HepG2 (cell line): ENCODE measurements at regions not wholly inside any gene's neighbourhood (a gene's known extent, or its start where the extent isn't known, plus 50 kb on each side); places are given as distances from the start of the nearest gene placed in this dataset.
A peak's percentile ranks its signal among the peaks of the same experiment; 100 is the strongest.

Source experiments
- ARHGAP35 ChIP-seq: sonication (generic); formaldehyde crosslinking; IDR thresholded peaks from 2 replicates; pipeline ENCODE4 v1.9.0; 2022; ENCODE audit warnings: mild to moderate bottlenecking, inconsistent platforms, moderate library complexity, missing genetic modification reagents, borderline replicate concordance
- ASH2L ChIP-seq: fragments of 300-600, 200-600 bp; sonication (generic); IDR thresholded peaks from 2 replicates; pipeline ENCODE4 v1.7.0; 2017; ENCODE audit warnings: low read depth, mild to moderate bottlenecking, moderate library complexity, mixed read lengths, low read length; ENCODE audit not compliant: insufficient read length
- CEBPG ChIP-seq: IDR thresholded peaks from 2 replicates; pipeline ENCODE4 v1.6.1; 2016
- CREB1 ChIP-seq, 2 experiments: fragments of 450-650 bp in 1 of 2; IDR thresholded peaks; 2 replicates each; pipeline ENCODE4 v1.6.1; 2016 to 2017; ENCODE audit warnings: control low read depth in 1 of 2, mild to moderate bottlenecking in 1 of 2, missing compliant biosample characterization in 1 of 2, missing genetic modification characterization in 1 of 2
- ELF4 ChIP-seq: sonication (generic); formaldehyde crosslinking; IDR thresholded peaks from 2 replicates; pipeline ENCODE4 v1.5.0; 2020; ENCODE audit warnings: missing genetic modification reagents, mild to moderate bottlenecking, moderate library complexity, borderline replicate concordance
- ETS1 ChIP-seq: sonication (generic); formaldehyde crosslinking; IDR thresholded peaks from 2 replicates; pipeline ENCODE4 v1.4.0; 2020; ENCODE audit warnings: missing genetic modification reagents
- EZH2 ChIP-seq: conservative IDR thresholded peaks from 2 replicates; pipeline ENCODE4 v1.6.1; 2012; ENCODE audit warnings: mild to moderate bottlenecking, low read depth, low read length, moderate library complexity
- FOXK1 ChIP-seq: sonication (generic); formaldehyde crosslinking; IDR thresholded peaks from 2 replicates; pipeline ENCODE4 v1.4.0; 2020; ENCODE audit warnings: low read depth, missing genetic modification reagents, borderline replicate concordance
- FOXM1 ChIP-seq: sonication (generic); formaldehyde crosslinking; IDR thresholded peaks from 2 replicates; pipeline ENCODE4 v1.5.0; 2020; ENCODE audit warnings: missing genetic modification reagents
- HNRNPK ChIP-seq: fragments of 200-400 bp; formaldehyde crosslinking; IDR thresholded peaks from 2 replicates; pipeline ENCODE4 v1.6.1; 2018; ENCODE audit warnings: low read length, low read depth, moderate library complexity, mild to moderate bottlenecking; ENCODE audit not compliant: poor library complexity, severe bottlenecking
- MXI1 ChIP-seq: IDR thresholded peaks from 3 replicates; pipeline ENCODE4 v1.6.1; 2012; ENCODE audit warnings: low read depth, low read length, inconsistent platforms, borderline replicate concordance
- MYNN ChIP-seq: sonication (generic); formaldehyde crosslinking; IDR thresholded peaks from 2 replicates; pipeline ENCODE4 v1.4.0; 2020; ENCODE audit warnings: mild to moderate bottlenecking, low read depth, missing genetic modification reagents
- ZNF3 ChIP-seq: IDR thresholded peaks from 2 replicates; pipeline ENCODE4 v1.7.0; 2017; ENCODE audit warnings: inconsistent platforms
- ZNF414 ChIP-seq: sonication (generic); formaldehyde crosslinking; IDR thresholded peaks from 2 replicates; pipeline ENCODE4 v1.5.0; 2020; ENCODE audit warnings: missing genetic modification reagents
- ZNF513 ChIP-seq: sonication (generic); formaldehyde crosslinking; conservative IDR thresholded peaks from 2 replicates; pipeline ENCODE4 v1.5.0; 2020; ENCODE audit warnings: missing genetic modification reagents
- ZNF614 ChIP-seq: IDR thresholded peaks from 2 replicates; pipeline ENCODE4 v1.6.1; 2018; ENCODE audit warnings: missing biosample characterization, missing genetic modification reagents, inconsistent platforms, borderline replicate concordance
- ZNF646 ChIP-seq: sonication (generic); formaldehyde crosslinking; IDR thresholded peaks from 2 replicates; pipeline ENCODE4 v1.9.0; 2021; ENCODE audit warnings: mild to moderate bottlenecking, missing genetic modification reagents
- ZNF674 ChIP-seq: sonication (generic); formaldehyde crosslinking; IDR thresholded peaks from 2 replicates; pipeline ENCODE4 v1.5.0; 2020; ENCODE audit warnings: low read depth, mild to moderate bottlenecking, missing genetic modification reagents
- ZNF781 ChIP-seq: sonication (generic); formaldehyde crosslinking; IDR thresholded peaks from 2 replicates; pipeline ENCODE4 v1.5.1; 2020; ENCODE audit warnings: borderline replicate concordance, mild to moderate bottlenecking, missing genetic modification reagents; ENCODE audit errors: not compliant biosample characterization

GRCh38 chr6:139743664-139744437, 369.4 kb upstream of the CITED2 start (continued):
- TF ChIP-seq ZNF513 (CRISPR knock-in tag): no peak
- no peak for TF ChIP-seq ASH2L
- no peak for TF ChIP-seq ETS1 (CRISPR knock-in tag)
- no peak for TF ChIP-seq ELF4 (CRISPR knock-in tag)
- no peak for TF ChIP-seq ZNF781 (CRISPR knock-in tag)
- no peak for TF ChIP-seq MXI1
- TF ChIP-seq EZH2: no peak
- TF ChIP-seq ZNF646: no peak
- no peak for TF ChIP-seq ZNF614
- no peak for TF ChIP-seq CREB1 (IDR thresholded peaks at IDR 0.05)
- TF ChIP-seq CREB1 (CRISPR knock-in tag; IDR thresholded peaks at IDR 0.05): peak; percentile 54; the same call in 1 of the 2 replicates
- TF ChIP-seq HNRNPK: no peak
- TF ChIP-seq MYNN (CRISPR knock-in tag): no peak
- TF ChIP-seq CEBPG: peak; percentile 55; the same call in 1 of the 2 replicates
- no peak for TF ChIP-seq ZNF3 (CRISPR knock-in tag)
- no peak for TF ChIP-seq ARHGAP35 (CRISPR knock-in tag)
- TF ChIP-seq ZNF674 (CRISPR knock-in tag): no peak
- TF ChIP-seq ZNF414 (CRISPR knock-in tag): no peak
- TF ChIP-seq FOXM1 (CRISPR knock-in tag): no peak
- TF ChIP-seq FOXK1: no peak
